ENCODE measurements at regions not wholly inside any gene's neighbourhood (a gene's known extent, or its start where the extent isn't known, plus 50 kb on each side); places are given as distances from the start of the nearest gene placed in this dataset.

- Histone ChIP-seq H3K79me2 (ENCODE audit: low read length) (no peaks in the 10 kb centered on the region), H3K4me1 (ENCODE audit: insufficient read depth, low read length) (no peaks in the 10 kb centered on the region), H3K9me3 (ENCODE audit: low read length) (no peaks in the 10 kb centered on the region), H3K27me3 (ENCODE audit: low read length) (peaks cover 5% of the 10 kb centered on the region; the same call in 1 of the 2 replicates), H3K9ac (ENCODE audit: low read length) (no peak overlapping the region), H3K36me3 (ENCODE audit: low read depth, low read length) (no peaks in the 10 kb centered on the region), H3K4me3 (ENCODE audit: low read length) (no peak overlapping the region), H3K27ac (ENCODE audit: low read length) (no peak overlapping the region), H3F3A (ENCODE audit: low read length, unreplicated experiment) (no peaks in the 10 kb centered on the region), H2AFZ (ENCODE audit: low read length) (no peak overlapping the region), H4K20me1 (ENCODE audit: low read length) (no peaks in the 10 kb centered on the region), H3K9me2 (replicated peaks; ENCODE audit: low read length) (no peaks in the 10 kb centered on the region), H3K4me2 (ENCODE audit: low read length) (no peak overlapping the region)
- intact Hi-C loops (cut with micrococcal nuclease) = no loop called here
- POLR2A ChIA-PET (ENCODE audit: unreplicated experiment) = no interaction called here
- BruUV-seq (replicated peaks) = no TSS peak
- no peak for ATAC-seq
- TF ChIP-seq EZH2 (IDR thresholded peaks at IDR 0.05; ENCODE audit: low read length, unreplicated experiment) = no peak
- TF ChIP-seq EZH2phosphoT487 (IDR thresholded peaks at IDR 0.05; ENCODE audit: borderline replicate concordance, low read length) = no peak
- TF ChIP-seq CTCF (conservative IDR thresholded peaks at IDR 0.05; ENCODE audit: low read depth, low read length) = no peak
- CTCF ChIA-PET = no interaction called here
- no peak for DNase-seq
Observed at GRCh38 chr11:90770007-90770406, 547.2 kb upstream of the CHORDC1 start.

GRCh38 chr11:90766121-90766520, 543.3 kb upstream of the CHORDC1 start:
- no peak for TF ChIP-seq CTCF (conservative IDR thresholded peaks at IDR 0.05; ENCODE audit: low read depth, low read length)
- no peak for TF ChIP-seq EZH2 (IDR thresholded peaks at IDR 0.05; ENCODE audit: low read length, unreplicated experiment)
- TF ChIP-seq EZH2phosphoT487 (IDR thresholded peaks at IDR 0.05; ENCODE audit: borderline replicate concordance, low read length) = no peak
- CTCF ChIA-PET = no interaction called here

GRCh38 chr11:90764691-90765090, 541.8 kb upstream of the CHORDC1 start:
- no peaks in the 10 kb centered on the region for H3K9me2 ChIP-seq (replicated peaks; ENCODE audit: low read length)
- H3K9ac ChIP-seq (ENCODE audit: low read length) = no peak overlapping the region
- ATAC-seq = no peak
- BruUV-seq (replicated peaks) = no TSS peak
- DNase-seq = no peak
- no peaks in the 10 kb centered on the region for H3K79me2 ChIP-seq (ENCODE audit: low read length)
- H4K20me1 ChIP-seq (ENCODE audit: low read length) = no peaks in the 10 kb centered on the region
- no peak overlapping the region for H3K4me2 ChIP-seq (ENCODE audit: low read length)
- CTCF ChIA-PET = no interaction called here
- no peak overlapping the region for H3K4me3 ChIP-seq (ENCODE audit: low read length)
- H3F3A ChIP-seq (ENCODE audit: low read length, unreplicated experiment) = no peaks in the 10 kb centered on the region
- TF ChIP-seq EZH2 (IDR thresholded peaks at IDR 0.05; ENCODE audit: low read length, unreplicated experiment) (no peak), CTCF (conservative IDR thresholded peaks at IDR 0.05; ENCODE audit: low read depth, low read length) (no peak)
- POLR2A ChIA-PET (ENCODE audit: unreplicated experiment) = no interaction called here
- intact Hi-C loops (cut with micrococcal nuclease) = no loop called here
- no peaks in the 10 kb centered on the region for H3K4me1 ChIP-seq (ENCODE audit: insufficient read depth, low read length)
- no peak overlapping the region for H3K27ac ChIP-seq (ENCODE audit: low read length)
- no peaks in the 10 kb centered on the region for H3K9me3 ChIP-seq (ENCODE audit: low read length)
- peaks cover 5% of the 10 kb centered on the region; the same call in 1 of the 2 replicates for H3K27me3 ChIP-seq (ENCODE audit: low read length)
- H2AFZ ChIP-seq (ENCODE audit: low read length) = no peak overlapping the region
- no peaks in the 10 kb centered on the region for H3K36me3 ChIP-seq (ENCODE audit: low read depth, low read length)

More at GRCh38 chr11:90766121-90766520, 543.3 kb upstream of the CHORDC1 start:
- no peak overlapping the region for H3K9ac ChIP-seq (ENCODE audit: low read length)
- no TSS peak for BruUV-seq (replicated peaks)
- no peaks in the 10 kb centered on the region for H3F3A ChIP-seq (ENCODE audit: low read length, unreplicated experiment)
- POLR2A ChIA-PET (ENCODE audit: unreplicated experiment) = no interaction called here
- no peak overlapping the region for H3K4me2 ChIP-seq (ENCODE audit: low read length)
- no peaks in the 10 kb centered on the region for H3K4me1 ChIP-seq (ENCODE audit: insufficient read depth, low read length)
- intact Hi-C loops (cut with micrococcal nuclease) = no loop called here
- peaks cover 5% of the 10 kb centered on the region; the same call in 1 of the 2 replicates for H3K27me3 ChIP-seq (ENCODE audit: low read length)
- no peaks in the 10 kb centered on the region for H4K20me1 ChIP-seq (ENCODE audit: low read length)
- DNase-seq (no peak), ATAC-seq (no peak)
- no peak overlapping the region for H3K4me3 ChIP-seq (ENCODE audit: low read length)
- no peaks in the 10 kb centered on the region for H3K9me3 ChIP-seq (ENCODE audit: low read length)
- no peak overlapping the region for H2AFZ ChIP-seq (ENCODE audit: low read length)
- H3K27ac ChIP-seq (ENCODE audit: low read length) = no peak overlapping the region
- H3K9me2 ChIP-seq (replicated peaks; ENCODE audit: low read length) = no peaks in the 10 kb centered on the region
- H3K79me2 ChIP-seq (ENCODE audit: low read length) = no peaks in the 10 kb centered on the region
- no peaks in the 10 kb centered on the region for H3K36me3 ChIP-seq (ENCODE audit: low read depth, low read length)
